ENCODE measurements at regions not wholly inside any gene's neighbourhood (a gene's known extent, or its start where the extent isn't known, plus 50 kb on each side); places are given as distances from the start of the nearest gene placed in this dataset.

DNA sequence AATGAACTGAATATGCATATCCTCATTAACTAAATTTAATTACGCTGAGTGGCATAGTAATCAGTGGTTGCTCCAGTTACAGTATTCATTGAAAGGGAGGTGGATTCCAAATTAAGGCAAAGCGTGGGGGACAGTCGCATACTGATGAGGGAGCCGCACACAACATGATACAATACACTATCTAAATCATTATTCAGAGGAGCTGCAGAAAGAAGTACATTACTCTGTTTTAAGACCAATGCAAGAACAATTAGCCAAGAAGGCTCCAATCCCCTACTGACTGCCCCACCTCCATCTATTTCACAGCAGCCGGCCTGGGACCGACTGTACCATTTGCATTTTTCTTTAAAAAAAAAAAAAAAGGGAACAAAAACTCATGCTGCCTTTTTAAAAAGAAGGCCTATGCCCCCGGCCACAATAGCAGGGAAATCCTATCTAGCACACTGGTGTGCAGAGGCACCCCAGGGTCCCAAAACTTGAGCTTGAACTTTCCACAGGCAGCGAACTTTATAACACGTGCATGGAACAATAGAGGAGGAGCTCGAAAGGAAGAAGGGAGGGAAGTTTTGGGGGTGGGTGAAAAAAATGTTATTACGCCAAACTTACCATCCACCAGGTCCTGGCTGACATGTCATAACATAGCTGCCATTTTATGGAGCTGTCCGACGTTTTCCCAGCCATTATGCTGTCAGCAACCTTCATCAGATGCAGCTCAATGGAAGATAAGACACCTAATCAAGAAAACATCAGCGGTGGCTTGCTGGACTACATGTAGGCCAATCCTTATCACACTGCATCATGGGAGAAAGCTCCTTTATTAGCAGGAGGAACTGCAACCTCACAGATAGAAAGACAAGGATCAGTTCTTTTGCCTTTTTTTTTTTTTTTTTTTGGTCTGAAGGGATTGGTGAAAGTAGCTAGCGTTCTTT, 161.6 kb downstream of the ZDHHC21 start:
- intact Hi-C loops (cut with DNase I): no loop called here
- DNase-seq (no peak), ATAC-seq (no peak)
- peaks cover 21% of the 10 kb centered on the region for H3K4me1 ChIP-seq
- no peak overlapping the region for H3K4me3 ChIP-seq
- 89 to 90% (median 90%) methylated on average over 15 of the region's 15 CpGs for WGBS, 3 donors
- no peak overlapping the region for H3K27ac ChIP-seq
- no peak for TF ChIP-seq CTCF (IDR thresholded peaks at IDR 0.05)
- no peaks in the 10 kb centered on the region for H3K9me3 ChIP-seq
- no peaks in the 10 kb centered on the region for H3K36me3 ChIP-seq (ENCODE audit: insufficient read depth in 1 of 2, low read depth in 1 of 2)
- no peaks in the 10 kb centered on the region for H3K27me3 ChIP-seq (ENCODE audit: insufficient read depth in 3 of 3, low read length in 2 of 3)

GRCh38 chr9:14530841-14531240, 162.4 kb downstream of the ZDHHC21 start:
- TF ChIP-seq CTCF (IDR thresholded peaks at IDR 0.05): no peak
- H3K27ac ChIP-seq: no peak overlapping the region
- H3K4me1 ChIP-seq: peaks cover 21% of the 10 kb centered on the region
- H3K27me3 ChIP-seq (ENCODE audit: insufficient read depth in 3 of 3, low read length in 2 of 3): no peaks in the 10 kb centered on the region
- H3K36me3 ChIP-seq (ENCODE audit: insufficient read depth in 1 of 2, low read depth in 1 of 2): no peaks in the 10 kb centered on the region
- ATAC-seq (no peak), DNase-seq (no peak)
- H3K9me3 ChIP-seq: no peaks in the 10 kb centered on the region
- intact Hi-C loops (cut with DNase I): no loop called here
- H3K4me3 ChIP-seq: no peak overlapping the region
- WGBS, 3 donors: 89 to 92% (median 90%) methylated on average over 4 of the region's 4 CpGs

- Histone ChIP-seq H3K4me3 (no peak overlapping the region), H3K36me3 (ENCODE audit: insufficient read depth in 1 of 2, low read depth in 1 of 2) (no peaks in the 10 kb centered on the region), H3K4me1 (peaks cover 19% of the 10 kb centered on the region), H3K9me3 (no peaks in the 10 kb centered on the region), H3K27me3 (ENCODE audit: insufficient read depth in 3 of 3, low read length in 2 of 3) (no peaks in the 10 kb centered on the region), H3K27ac (no peak overlapping the region)
- 65 to 71% (median 67%) methylated on average over 6 of the region's 6 CpGs for WGBS, 3 donors
- ATAC-seq: no peak
- no peak for DNase-seq
- no peak for TF ChIP-seq CTCF (IDR thresholded peaks at IDR 0.05)
- intact Hi-C loops (cut with DNase I): no loop called here
These were observed 162.9 kb downstream of the ZDHHC21 start for GRCh38 chr9:14530366-14530765.

DNA sequence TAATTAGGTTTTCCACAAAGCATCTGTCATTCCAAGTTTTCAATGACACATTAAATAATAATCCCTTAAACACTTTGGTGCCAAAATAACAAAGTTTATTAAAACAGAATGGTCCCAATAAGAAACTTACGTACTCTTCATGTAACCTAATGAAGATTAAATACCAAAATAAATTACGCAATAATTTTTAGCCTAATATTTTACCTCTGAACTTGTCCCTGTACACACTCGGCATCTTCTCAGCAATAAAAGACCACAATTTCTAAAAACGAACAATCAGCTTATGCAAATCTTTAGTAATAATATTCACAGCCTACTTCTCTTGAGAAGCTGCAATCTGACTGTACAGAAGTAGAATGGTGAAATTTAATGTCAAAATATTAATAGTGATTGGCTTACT, 163.6 kb downstream of the ZDHHC21 start:
- Histone ChIP-seq H3K9me3 (no peaks in the 10 kb centered on the region), H3K27ac (no peak overlapping the region), H3K4me1 (peaks cover 12% of the 10 kb centered on the region), H3K27me3 (ENCODE audit: insufficient read depth in 3 of 3, low read length in 2 of 3) (no peaks in the 10 kb centered on the region), H3K4me3 (no peak overlapping the region), H3K36me3 (ENCODE audit: insufficient read depth in 1 of 2, low read depth in 1 of 2) (no peaks in the 10 kb centered on the region)
- no peak for TF ChIP-seq CTCF (IDR thresholded peaks at IDR 0.05)
- DNase-seq (no peak), ATAC-seq (no peak)
- intact Hi-C loops (cut with DNase I): no loop called here
- 93 to 95% (median 94%) methylated on average over 4 of the region's 4 CpGs for WGBS, 3 donors

All from psoas muscle (tissue), 7 donors.